DOHH2 (cell line): ENCODE measurements at regions not wholly inside any gene's neighbourhood (a gene's known extent, or its start where the extent isn't known, plus 50 kb on each side); places are given as distances from the start of the nearest gene placed in this dataset.

ENCODE experiments used
- H3F3A ChIP-seq: fragments of 200-600 bp; sonication (generic), shearing (Covaris generic); 2 replicates; pipeline ENCODE4 v1.6.0; 2016; ENCODE audit warnings: antibody characterized with exemption, mild to moderate bottlenecking; ENCODE audit not compliant: control insufficient read depth, insufficient read depth
- H3K27ac ChIP-seq: fragments of 200-600 bp; sonication (generic); 2 replicates; pipeline ENCODE4 v1.5.1; 2014; ENCODE audit warnings: low read depth, mild to moderate bottlenecking, low read length, moderate library complexity
- H3K27me3 ChIP-seq: fragments of 200-600 bp; sonication (generic); 2 replicates; pipeline ENCODE4 v1.6.1; 2014; ENCODE audit warnings: mild to moderate bottlenecking, low read length, mixed read lengths; ENCODE audit not compliant: control insufficient read depth
- H3K36me3 ChIP-seq: fragments of 200-600 bp; sonication (generic); 2 replicates; pipeline ENCODE4 v1.6.1; 2014; ENCODE audit warnings: mild to moderate bottlenecking, low read length, moderate library complexity, mixed read lengths; ENCODE audit not compliant: control insufficient read depth
- H3K4me1 ChIP-seq: fragments of 200-600 bp; sonication (generic); 2 replicates; pipeline ENCODE4 v1.6.1; 2014; ENCODE audit warnings: mild to moderate bottlenecking, low read length, mixed read lengths; ENCODE audit not compliant: control insufficient read depth
- H3K4me2 ChIP-seq: fragments of 200-600 bp; sonication (generic); 2 replicates; pipeline ENCODE4 v1.6.0; 2014; ENCODE audit warnings: mild to moderate bottlenecking, low read length, moderate library complexity
- H3K4me3 ChIP-seq: fragments of 200-600 bp; sonication (generic); 2 replicates; pipeline ENCODE4 v1.5.1; 2014; ENCODE audit warnings: mild to moderate bottlenecking, low read length, mixed read lengths
- H3K79me2 ChIP-seq: fragments of 200-600 bp; sonication (generic); 2 replicates; pipeline ENCODE4 v1.6.1; 2014; ENCODE audit warnings: mild to moderate bottlenecking, low read length, mixed read lengths; ENCODE audit not compliant: control insufficient read depth
- H3K9me2 ChIP-seq: fragments of 200-600 bp; sonication (generic); replicated peaks from 2 replicates; pipeline ENCODE4 v1.6.1; 2014; ENCODE audit warnings: mild to moderate bottlenecking, low read length, mixed read lengths; ENCODE audit not compliant: control insufficient read depth
- H3K9me3 ChIP-seq: fragments of 200-600 bp; sonication (generic); 2 replicates; pipeline ENCODE4 v1.6.1; 2014; ENCODE audit warnings: antibody characterized with exemption, low read length, mixed read lengths; ENCODE audit not compliant: control insufficient read depth, insufficient read depth
- H4K20me1 ChIP-seq: fragments of 200-600 bp; sonication (generic); 2 replicates; pipeline ENCODE4 v1.6.0; 2014; ENCODE audit warnings: low read depth, mild to moderate bottlenecking, antibody characterized with exemption, low read length, moderate library complexity; ENCODE audit not compliant: control insufficient read depth, insufficient read depth
- EZH2phosphoT487 ChIP-seq: fragments of 200-600 bp; sonication (generic); IDR thresholded peaks from 2 replicates; pipeline ENCODE4 v1.6.1; 2017; ENCODE audit warnings: borderline replicate concordance, mild to moderate bottlenecking, antibody characterized with exemption, low read length, moderate library complexity, mixed read lengths
- TF ChIP-seq, protein P1 (sequence below): fragments of 200-600 bp; sonication (generic); IDR thresholded peaks from one replicate; pipeline ENCODE4 v1.5.1; 2014; ENCODE audit warnings: antibody characterized with exemption, mild to moderate bottlenecking, low read depth, low read length; ENCODE audit not compliant: poor library complexity, severe bottlenecking

GRCh38 chr13:73190477-73190876 lies 131.7 kb downstream of the KLF5 start:
- no peaks in the 10 kb centered on the region for H3K9me2 ChIP-seq
- no peaks in the 10 kb centered on the region for H3K79me2 ChIP-seq
- H4K20me1 ChIP-seq, result no peaks in the 10 kb centered on the region
- H3F3A ChIP-seq, result no peaks in the 10 kb centered on the region
- no peak overlapping the region for H3K27ac ChIP-seq
- H3K4me2 ChIP-seq, result no peak overlapping the region
- H3K36me3 ChIP-seq, result no peaks in the 10 kb centered on the region
- H3K9me3 ChIP-seq, result no peaks in the 10 kb centered on the region
- no peaks in the 10 kb centered on the region for H3K27me3 ChIP-seq
- no peaks in the 10 kb centered on the region for H3K4me1 ChIP-seq
- no peak for TF ChIP-seq EZH2phosphoT487
- TF ChIP-seq, protein P1, sequence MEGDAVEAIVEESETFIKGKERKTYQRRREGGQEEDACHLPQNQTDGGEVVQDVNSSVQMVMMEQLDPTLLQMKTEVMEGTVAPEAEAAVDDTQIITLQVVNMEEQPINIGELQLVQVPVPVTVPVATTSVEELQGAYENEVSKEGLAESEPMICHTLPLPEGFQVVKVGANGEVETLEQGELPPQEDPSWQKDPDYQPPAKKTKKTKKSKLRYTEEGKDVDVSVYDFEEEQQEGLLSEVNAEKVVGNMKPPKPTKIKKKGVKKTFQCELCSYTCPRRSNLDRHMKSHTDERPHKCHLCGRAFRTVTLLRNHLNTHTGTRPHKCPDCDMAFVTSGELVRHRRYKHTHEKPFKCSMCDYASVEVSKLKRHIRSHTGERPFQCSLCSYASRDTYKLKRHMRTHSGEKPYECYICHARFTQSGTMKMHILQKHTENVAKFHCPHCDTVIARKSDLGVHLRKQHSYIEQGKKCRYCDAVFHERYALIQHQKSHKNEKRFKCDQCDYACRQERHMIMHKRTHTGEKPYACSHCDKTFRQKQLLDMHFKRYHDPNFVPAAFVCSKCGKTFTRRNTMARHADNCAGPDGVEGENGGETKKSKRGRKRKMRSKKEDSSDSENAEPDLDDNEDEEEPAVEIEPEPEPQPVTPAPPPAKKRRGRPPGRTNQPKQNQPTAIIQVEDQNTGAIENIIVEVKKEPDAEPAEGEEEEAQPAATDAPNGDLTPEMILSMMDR, result no peak
- H3K4me3 ChIP-seq, result no peak overlapping the region

- Histone ChIP-seq H3K4me3 (no peak overlapping the region), H3K27ac (no peak overlapping the region), H3K79me2 (no peaks in the 10 kb centered on the region), H3K4me1 (no peaks in the 10 kb centered on the region), H3K27me3 (no peaks in the 10 kb centered on the region), H3K9me2 (no peaks in the 10 kb centered on the region), H3F3A (no peaks in the 10 kb centered on the region), H3K9me3 (no peaks in the 10 kb centered on the region), H3K36me3 (no peaks in the 10 kb centered on the region), H4K20me1 (no peaks in the 10 kb centered on the region), H3K4me2 (no peak overlapping the region)
- TF ChIP-seq EZH2phosphoT487, result no peak
- TF ChIP-seq, protein P1, result no peak
Measured at GRCh38 chr13:73189776-73190175, 131.0 kb downstream of the KLF5 start.

GRCh38 chr13:73189362-73189761 lies 130.6 kb downstream of the KLF5 start:
- H3K4me1 ChIP-seq, result no peaks in the 10 kb centered on the region
- no peaks in the 10 kb centered on the region for H3K9me2 ChIP-seq
- no peaks in the 10 kb centered on the region for H3F3A ChIP-seq
- H3K4me2 ChIP-seq, result no peak overlapping the region
- no peak overlapping the region for H3K27ac ChIP-seq
- TF ChIP-seq, protein P1, result no peak
- no peak for TF ChIP-seq EZH2phosphoT487
- no peaks in the 10 kb centered on the region for H3K27me3 ChIP-seq
- no peaks in the 10 kb centered on the region for H3K79me2 ChIP-seq
- H3K36me3 ChIP-seq, result no peaks in the 10 kb centered on the region
- H4K20me1 ChIP-seq, result no peaks in the 10 kb centered on the region
- no peak overlapping the region for H3K4me3 ChIP-seq
- H3K9me3 ChIP-seq, result no peaks in the 10 kb centered on the region

- Histone ChIP-seq H3K36me3 (no peaks in the 10 kb centered on the region), H3K4me3 (no peak overlapping the region), H3K9me2 (no peaks in the 10 kb centered on the region), H3K4me1 (no peaks in the 10 kb centered on the region), H3F3A (no peaks in the 10 kb centered on the region), H3K4me2 (no peak overlapping the region), H3K79me2 (no peaks in the 10 kb centered on the region), H4K20me1 (no peaks in the 10 kb centered on the region), H3K27me3 (no peaks in the 10 kb centered on the region), H3K9me3 (no peaks in the 10 kb centered on the region), H3K27ac (no peak overlapping the region)
- TF ChIP-seq, protein P1, result no peak
- TF ChIP-seq EZH2phosphoT487, result no peak
Measured at GRCh38 chr13:73187106-73187505, 128.3 kb downstream of the KLF5 start.
